GM21423 (cell line): ENCODE measurements at regions not wholly inside any gene's neighbourhood (a gene's known extent, or its start where the extent isn't known, plus 50 kb on each side); places are given as distances from the start of the nearest gene placed in this dataset.

Experiments
- ATAC-seq: cut with Tn5 transposase; IDR thresholded peaks from one replicate; pipeline ENCODE4 v1.9.1; 2021; ENCODE audit warnings: mild to moderate bottlenecking, moderate library complexity; ENCODE audit not compliant: unreplicated experiment

GRCh38 chr1:191558379-191558778 lies 599.9 kb upstream of the RGS18 start:
- ATAC-seq = no peak

GRCh38 chr1:191561276-191561675 lies 597.0 kb upstream of the RGS18 start:
- no peak for ATAC-seq

GRCh38 chr1:191564275-191564674 lies 594.0 kb upstream of the RGS18 start:
- no peak for ATAC-seq

- no peak for ATAC-seq
Measured at GRCh38 chr1:191572479-191572878, 585.8 kb upstream of the RGS18 start.

GRCh38 chr1:191575180-191575579 lies 583.1 kb upstream of the RGS18 start:
- ATAC-seq = no peak

- ATAC-seq = no peak
Measured at GRCh38 chr1:191575746-191576145, 582.5 kb upstream of the RGS18 start.

GRCh38 chr1:191577213-191577612 lies 581.0 kb upstream of the RGS18 start:
- no peak for ATAC-seq

- no peak for ATAC-seq
Measured at GRCh38 chr1:191578281-191578680, 580.0 kb upstream of the RGS18 start.

GRCh38 chr1:191579019-191579418 lies 579.2 kb upstream of the RGS18 start:
- no peak for ATAC-seq

GRCh38 chr1:191582169-191582568 lies 576.1 kb upstream of the RGS18 start:
- peak; percentile 83 for ATAC-seq

- ATAC-seq = no peak
Measured at GRCh38 chr1:191585095-191585494, 573.2 kb upstream of the RGS18 start.

- no peak for ATAC-seq
Measured at GRCh38 chr1:191588905-191589304, 569.4 kb upstream of the RGS18 start.

GRCh38 chr1:191589536-191589935 lies 568.7 kb upstream of the RGS18 start:
- ATAC-seq = no peak

GRCh38 chr1:191590578-191590977 lies 567.7 kb upstream of the RGS18 start:
- ATAC-seq = no peak

- no peak for ATAC-seq
Measured at GRCh38 chr1:191592039-191592438, 566.2 kb upstream of the RGS18 start.

- ATAC-seq = no peak
Measured at GRCh38 chr1:191592907-191593306, 565.4 kb upstream of the RGS18 start.

- ATAC-seq = no peak
Measured at GRCh38 chr1:191595170-191595569, 563.1 kb upstream of the RGS18 start.

- no peak for ATAC-seq
Measured at GRCh38 chr1:191608367-191608766, 549.9 kb upstream of the RGS18 start.

GRCh38 chr1:191609305-191609704 lies 549.0 kb upstream of the RGS18 start:
- no peak for ATAC-seq

- ATAC-seq = no peak
Measured at GRCh38 chr1:191615101-191615821, 543.0 kb upstream of the RGS18 start.

- ATAC-seq = no peak
Measured at GRCh38 chr1:191618181-191618580, 540.1 kb upstream of the RGS18 start.

GRCh38 chr1:191620883-191621282 lies 537.4 kb upstream of the RGS18 start:
- ATAC-seq = no peak

- no peak for ATAC-seq
Measured at GRCh38 chr1:191624044-191624443, 534.2 kb upstream of the RGS18 start.
